WERI-Rb-1 (cell line): ENCODE measurements at regions not wholly inside any gene's neighbourhood (a gene's known extent, or its start where the extent isn't known, plus 50 kb on each side); places are given as distances from the start of the nearest gene placed in this dataset.
"Not testable (repeated sequence)": the region's sequence is repeated elsewhere in the genome, so short reads cannot be mapped to it uniquely, and the experiment has no call there.

Experiments used
- DNase-seq: peaks from one replicate; pipeline ENCODE4 v3.0.0-alpha.2; 2020
- H3K27ac ChIP-seq: fragments of 250-450 bp; sonication (Bioruptor Pico); 2 replicates; pipeline ENCODE4 v1.5.1; 2020; ENCODE audit warnings: mild to moderate bottlenecking, moderate library complexity
- H3K27me3 ChIP-seq: fragments of 250-450 bp; sonication (Bioruptor Pico); 2 replicates; pipeline ENCODE4 v1.5.1; 2021; ENCODE audit warnings: mild to moderate bottlenecking, low read depth, moderate library complexity; ENCODE audit not compliant: insufficient read depth, severe bottlenecking
- H3K36me3 ChIP-seq: fragments of 250-450 bp; sonication (Bioruptor Pico); 2 replicates; pipeline ENCODE4 v1.5.1; 2020; ENCODE audit warnings: mild to moderate bottlenecking, moderate library complexity
- H3K4me3 ChIP-seq: 2 replicates; pipeline ENCODE4 v1.5.1; 2011; ENCODE audit warnings: low read depth, mild to moderate bottlenecking, control low read depth, low read length
- H3K9me3 ChIP-seq: fragments of 250-450 bp; sonication (Bioruptor Pico); 2 replicates; pipeline ENCODE4 v1.5.1; 2021; ENCODE audit warnings: mild to moderate bottlenecking, moderate library complexity; ENCODE audit not compliant: severe bottlenecking
- TF ChIP-seq, protein P1 (sequence below): IDR thresholded peaks from 2 replicates; pipeline ENCODE4 v1.5.1; 2011; ENCODE audit warnings: low read depth, mild to moderate bottlenecking, control low read depth, inconsistent platforms, low read length

DNA sequence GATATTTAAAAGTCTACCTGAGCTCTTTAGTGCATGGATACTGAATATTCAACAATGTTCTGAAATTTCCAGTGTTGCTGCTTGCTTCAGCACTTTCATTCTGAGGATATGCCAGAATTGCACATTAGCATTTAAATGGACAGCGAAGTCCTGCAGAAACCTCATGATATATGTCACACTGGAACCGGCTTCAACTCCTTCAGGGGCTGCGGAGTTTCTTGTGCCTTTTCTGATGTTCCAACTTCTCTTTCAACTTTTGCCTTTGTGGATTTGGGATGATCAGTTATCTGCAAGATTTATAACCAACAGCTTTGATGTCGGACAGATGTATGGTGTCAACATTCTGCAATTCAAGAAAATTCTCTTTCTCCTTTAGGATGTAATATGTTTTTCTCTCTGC, 142.5 kb upstream of the LMNTD1 start:
- no peak overlapping the region for H3K27ac ChIP-seq
- no peaks in the 10 kb centered on the region for H3K27me3 ChIP-seq
- no peak for DNase-seq
- no peak overlapping the region for H3K4me3 ChIP-seq
- peaks cover 2% of the 10 kb centered on the region for H3K9me3 ChIP-seq
- H3K36me3 ChIP-seq = no peaks in the 10 kb centered on the region
- TF ChIP-seq, protein P1, sequence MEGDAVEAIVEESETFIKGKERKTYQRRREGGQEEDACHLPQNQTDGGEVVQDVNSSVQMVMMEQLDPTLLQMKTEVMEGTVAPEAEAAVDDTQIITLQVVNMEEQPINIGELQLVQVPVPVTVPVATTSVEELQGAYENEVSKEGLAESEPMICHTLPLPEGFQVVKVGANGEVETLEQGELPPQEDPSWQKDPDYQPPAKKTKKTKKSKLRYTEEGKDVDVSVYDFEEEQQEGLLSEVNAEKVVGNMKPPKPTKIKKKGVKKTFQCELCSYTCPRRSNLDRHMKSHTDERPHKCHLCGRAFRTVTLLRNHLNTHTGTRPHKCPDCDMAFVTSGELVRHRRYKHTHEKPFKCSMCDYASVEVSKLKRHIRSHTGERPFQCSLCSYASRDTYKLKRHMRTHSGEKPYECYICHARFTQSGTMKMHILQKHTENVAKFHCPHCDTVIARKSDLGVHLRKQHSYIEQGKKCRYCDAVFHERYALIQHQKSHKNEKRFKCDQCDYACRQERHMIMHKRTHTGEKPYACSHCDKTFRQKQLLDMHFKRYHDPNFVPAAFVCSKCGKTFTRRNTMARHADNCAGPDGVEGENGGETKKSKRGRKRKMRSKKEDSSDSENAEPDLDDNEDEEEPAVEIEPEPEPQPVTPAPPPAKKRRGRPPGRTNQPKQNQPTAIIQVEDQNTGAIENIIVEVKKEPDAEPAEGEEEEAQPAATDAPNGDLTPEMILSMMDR = no peak

DNA sequence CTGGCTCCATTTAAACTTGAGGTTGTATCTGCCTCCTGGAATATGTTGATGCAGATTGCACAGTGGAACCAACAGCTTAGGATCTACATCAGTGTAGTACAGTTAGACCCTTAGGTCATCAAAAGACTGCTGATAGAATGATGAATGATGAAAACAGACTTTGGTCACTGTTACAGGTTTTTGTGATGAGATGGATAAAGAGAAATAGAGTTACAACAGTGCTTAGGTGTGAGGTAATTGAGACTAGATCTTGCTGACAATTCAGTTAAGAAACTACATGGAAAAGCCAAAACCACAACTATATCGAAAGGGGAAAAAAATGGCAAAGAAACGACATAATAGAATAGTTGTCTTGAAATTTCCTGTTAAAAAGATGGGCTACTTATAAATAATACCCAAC, 145.7 kb upstream of the LMNTD1 start:
- Histone ChIP-seq H3K27ac (no peak overlapping the region), H3K36me3 (no peaks in the 10 kb centered on the region), H3K4me3 (no peak overlapping the region), H3K9me3 (peaks cover 2% of the 10 kb centered on the region), H3K27me3 (no peaks in the 10 kb centered on the region)
- TF ChIP-seq, protein P1 = no peak
- no peak for DNase-seq

DNA sequence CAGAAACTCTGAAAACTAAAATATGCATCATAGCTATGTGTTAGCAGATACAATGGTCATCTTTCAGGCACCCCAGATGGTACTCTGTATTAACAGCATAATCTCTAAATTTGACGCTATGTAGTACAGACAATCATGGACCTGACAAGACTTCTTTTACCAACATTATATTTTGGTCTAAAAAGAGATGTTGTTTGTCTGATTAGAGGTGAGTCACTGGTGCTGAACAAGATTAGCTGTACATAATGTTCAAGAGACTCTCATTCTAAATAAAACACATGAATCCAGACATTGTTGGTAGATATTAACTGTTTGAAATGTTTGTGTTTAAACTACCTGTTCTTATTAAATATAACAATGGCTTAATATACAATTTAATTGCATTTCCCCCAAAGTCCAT, 146.4 kb upstream of the LMNTD1 start:
- TF ChIP-seq, protein P1 = no peak
- Histone ChIP-seq H3K27me3 (no peaks in the 10 kb centered on the region), H3K9me3 (peaks cover 2% of the 10 kb centered on the region), H3K4me3 (no peak overlapping the region), H3K27ac (no peak overlapping the region), H3K36me3 (no peaks in the 10 kb centered on the region)
- no peak for DNase-seq

DNA sequence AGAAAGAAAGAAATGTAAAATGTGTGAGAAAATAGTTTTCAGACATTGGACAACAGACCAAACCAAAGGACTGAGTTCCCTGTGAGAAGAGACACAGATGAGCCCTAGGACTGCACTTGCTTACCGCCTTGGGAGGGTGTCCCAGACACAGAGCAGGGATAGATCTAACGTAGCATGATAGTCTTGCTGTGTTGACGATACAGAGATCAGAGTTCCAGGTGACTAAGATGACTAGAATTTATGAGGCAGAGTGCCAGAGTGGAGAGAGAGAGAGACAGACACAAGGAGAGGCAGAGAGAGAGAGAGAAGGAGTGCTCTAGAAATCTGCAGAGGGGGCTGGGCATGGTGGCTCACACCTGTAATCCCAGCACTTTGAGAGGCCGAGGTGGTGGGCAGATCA, 148.2 kb upstream of the LMNTD1 start:
- Histone ChIP-seq H3K27me3 (no peaks in the 10 kb centered on the region), H3K9me3 (peaks cover under 1% of the 10 kb centered on the region), H3K4me3 (no peak overlapping the region), H3K36me3 (no peaks in the 10 kb centered on the region), H3K27ac (no peak overlapping the region)
- TF ChIP-seq, protein P1 = no peak
- no peak for DNase-seq

DNA sequence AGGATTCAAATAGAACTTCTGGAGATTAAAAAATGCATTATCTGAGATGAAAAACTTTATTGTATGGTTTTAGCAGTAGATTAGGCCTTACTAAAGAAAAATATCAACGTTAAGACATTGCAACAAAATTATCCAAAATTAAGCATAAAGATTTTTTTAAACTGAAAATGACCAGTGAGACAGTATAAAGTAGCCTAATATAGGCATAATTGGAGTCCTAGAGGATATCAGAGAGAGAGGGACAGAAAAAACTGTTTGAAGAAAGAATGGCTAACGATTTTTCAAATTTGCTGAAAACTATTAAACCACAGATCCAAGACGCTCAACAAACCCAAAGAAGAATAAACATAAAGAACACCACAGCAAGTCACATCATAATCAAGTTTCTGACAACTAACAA, 149.5 kb upstream of the LMNTD1 start:
- DNase-seq = no peak
- no peaks in the 10 kb centered on the region for H3K36me3 ChIP-seq
- no peak overlapping the region for H3K4me3 ChIP-seq
- TF ChIP-seq, protein P1 = no peak
- H3K27me3 ChIP-seq = no peaks in the 10 kb centered on the region
- H3K9me3 ChIP-seq = no peaks in the 10 kb centered on the region
- H3K27ac ChIP-seq = no peak overlapping the region

DNA sequence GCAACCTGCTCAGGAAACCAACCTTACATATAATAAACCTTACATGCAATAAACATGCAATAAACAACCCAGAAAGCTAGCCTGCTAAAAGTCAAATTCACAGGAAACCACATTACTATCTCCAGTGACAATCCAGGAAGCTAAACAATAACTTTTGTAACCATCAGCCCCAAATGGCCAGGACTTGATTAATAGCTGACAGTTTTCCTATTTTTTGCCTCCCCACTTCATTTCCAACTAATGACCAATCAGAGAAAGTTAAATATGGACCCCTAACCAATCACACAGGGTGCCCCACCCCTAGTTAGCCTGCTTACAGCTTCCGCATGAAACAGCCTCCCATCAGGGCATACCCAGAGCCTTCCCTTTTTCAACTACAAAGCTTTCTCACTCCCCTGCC, 152.2 kb upstream of the LMNTD1 start:
- Histone ChIP-seq H3K27ac (no peak overlapping the region), H3K36me3 (no peaks in the 10 kb centered on the region), H3K9me3 (no peaks in the 10 kb centered on the region), H3K4me3 (no peak overlapping the region), H3K27me3 (no peaks in the 10 kb centered on the region)
- no peak for DNase-seq
- TF ChIP-seq, protein P1 = no peak

DNA sequence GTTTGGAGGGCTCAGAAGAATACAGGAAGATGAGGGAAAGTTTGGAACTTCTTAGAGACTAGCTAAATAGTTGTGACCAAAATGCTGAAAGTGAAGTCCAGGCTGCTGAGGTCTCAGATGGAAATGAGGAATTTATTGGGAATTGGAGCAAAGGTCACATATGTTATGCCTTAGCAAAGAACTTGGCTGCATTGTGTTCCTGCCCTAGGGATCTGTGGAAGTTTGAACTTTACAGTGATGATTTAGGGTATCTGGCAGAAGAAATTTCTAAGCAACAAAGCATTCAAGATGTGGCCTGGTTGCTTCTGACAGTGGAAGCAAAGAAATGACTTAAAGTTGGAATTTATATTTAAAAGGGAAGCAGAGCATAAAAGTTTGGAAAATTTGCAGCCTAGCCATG, 153.6 kb upstream of the LMNTD1 start:
- not testable (repeated sequence) for H3K27me3 ChIP-seq, H3K27ac ChIP-seq, DNase-seq, H3K36me3 ChIP-seq, H3K9me3 ChIP-seq, H3K4me3 ChIP-seq
